IPS-NIHi11 (cell line): ENCODE measurements at regions not wholly inside any gene's neighbourhood (a gene's known extent, or its start where the extent isn't known, plus 50 kb on each side); places are given as distances from the start of the nearest gene placed in this dataset.
A peak's percentile ranks its signal among the peaks of the same experiment; 100 is the strongest.

ENCODE experiments used
- DNase-seq: peaks from one replicate; pipeline ENCODE4 v3.0.0; 2012; ENCODE audit warnings: mixed read lengths, low spot score

DNA sequence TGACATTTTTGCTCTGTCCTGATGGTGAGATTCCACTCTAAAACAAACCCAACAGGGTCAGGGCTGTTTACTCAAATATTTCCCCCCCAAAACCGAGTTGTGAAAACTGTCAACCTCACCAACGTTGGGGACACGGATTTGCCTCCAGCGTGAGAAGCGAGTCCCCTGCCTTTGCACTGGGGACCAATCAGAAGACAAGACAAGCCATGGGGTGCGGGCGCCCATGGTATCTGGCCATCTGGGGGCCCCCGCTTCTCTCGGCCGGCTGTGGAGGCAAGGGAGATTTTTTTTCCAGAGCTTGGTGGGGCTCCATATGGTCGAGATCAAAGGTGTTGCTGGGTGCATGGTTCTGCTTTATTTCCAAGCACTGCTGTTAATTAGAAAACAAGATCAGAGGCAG lies 272.1 kb downstream of the BCL11B start:
- no peak for DNase-seq

DNA sequence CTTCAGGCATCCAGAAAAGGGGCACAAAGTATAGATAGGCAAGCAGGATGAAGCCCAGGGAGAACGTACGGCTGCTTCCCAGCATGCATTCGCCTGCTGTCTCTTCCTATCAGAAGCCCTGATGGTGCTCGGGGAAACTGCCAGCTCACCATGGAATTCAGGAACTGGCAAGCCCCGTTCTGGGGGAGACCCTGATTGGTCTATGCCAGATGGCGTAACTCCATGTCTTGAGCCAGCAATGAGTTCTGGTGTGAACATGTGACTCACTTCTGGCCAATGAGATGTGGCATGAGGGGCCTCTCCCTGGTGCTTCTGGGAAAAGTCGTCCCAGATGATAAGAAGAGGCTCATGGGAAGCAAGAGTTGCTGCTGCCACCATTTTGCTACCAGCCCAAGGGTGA lies 270.8 kb downstream of the BCL11B start:
- DNase-seq, result no peak

DNA sequence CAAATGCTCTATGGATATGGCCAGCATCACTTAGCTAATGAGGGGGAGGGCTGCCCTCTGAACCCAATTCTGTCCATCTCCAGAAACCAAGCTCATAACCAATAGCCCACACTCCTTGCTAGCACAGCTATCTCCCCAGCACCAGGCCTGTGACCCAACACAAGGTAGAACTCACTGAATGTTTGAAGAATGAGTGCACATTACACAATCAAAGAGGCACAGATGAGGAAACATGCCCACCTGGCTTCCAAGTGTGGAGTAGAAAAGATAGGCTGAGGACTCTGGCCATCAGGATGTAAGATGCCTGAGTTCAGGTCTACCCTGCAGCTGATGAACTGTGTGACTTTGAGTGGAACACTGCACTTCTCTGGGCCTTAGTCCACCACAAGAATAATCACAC lies 268.4 kb downstream of the BCL11B start:
- no peak for DNase-seq

DNA sequence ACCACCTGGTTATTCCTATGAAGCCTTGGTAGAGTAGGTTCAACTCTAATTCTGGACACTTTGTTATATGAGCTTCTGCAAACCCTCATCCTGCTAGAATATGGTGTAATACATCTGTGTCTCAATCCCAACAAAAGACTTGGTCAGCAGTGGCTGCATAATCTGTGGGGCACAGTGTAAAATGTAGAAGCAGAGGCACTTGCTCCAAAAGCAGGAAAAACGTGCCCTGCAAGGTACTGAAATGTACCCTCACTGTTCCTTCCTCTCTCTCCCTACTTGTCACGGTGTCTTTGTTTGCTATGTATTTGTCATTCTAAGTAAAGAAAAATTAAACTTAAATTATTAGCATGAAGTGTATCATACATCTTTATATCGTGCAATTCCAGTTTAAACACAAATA lies 267.9 kb downstream of the BCL11B start:
- DNase-seq, result no peak

DNA sequence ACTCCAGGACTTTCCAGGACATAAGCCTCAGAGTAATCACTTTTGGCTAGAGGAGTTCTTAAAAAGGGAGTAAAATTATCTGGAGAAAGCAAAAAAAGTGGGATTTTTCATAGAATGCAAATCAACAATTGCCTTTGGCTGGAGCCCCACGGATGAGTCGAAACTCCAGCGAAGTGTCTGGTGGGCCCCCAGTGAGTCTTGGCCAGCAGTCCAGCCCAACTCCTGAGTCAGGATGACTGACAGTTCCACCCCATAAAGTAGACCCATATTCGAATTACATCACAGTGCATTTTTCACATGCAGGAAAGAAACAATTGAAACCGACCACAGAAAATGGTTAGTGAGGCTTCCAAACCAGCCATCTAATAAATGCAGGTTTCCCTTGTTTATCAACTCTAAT lies 265.7 kb downstream of the BCL11B start:
- no peak for DNase-seq

DNA sequence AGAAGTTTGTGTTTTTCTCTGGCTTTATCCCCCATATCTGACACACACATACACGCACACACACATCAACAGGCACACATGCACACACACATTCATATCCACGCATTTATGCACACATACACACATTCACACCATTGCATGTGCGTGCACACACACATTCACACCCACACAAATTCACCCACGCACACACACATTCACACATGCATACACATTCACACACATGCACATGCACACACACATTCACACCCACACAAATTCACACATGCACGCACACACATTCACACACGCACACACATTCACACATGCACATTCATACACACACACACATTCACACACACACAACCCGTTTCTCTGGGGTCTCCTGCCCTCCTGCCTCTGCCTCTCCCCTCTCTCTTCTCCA lies 264.2 kb downstream of the BCL11B start:
- DNase-seq, result no peak

DNA sequence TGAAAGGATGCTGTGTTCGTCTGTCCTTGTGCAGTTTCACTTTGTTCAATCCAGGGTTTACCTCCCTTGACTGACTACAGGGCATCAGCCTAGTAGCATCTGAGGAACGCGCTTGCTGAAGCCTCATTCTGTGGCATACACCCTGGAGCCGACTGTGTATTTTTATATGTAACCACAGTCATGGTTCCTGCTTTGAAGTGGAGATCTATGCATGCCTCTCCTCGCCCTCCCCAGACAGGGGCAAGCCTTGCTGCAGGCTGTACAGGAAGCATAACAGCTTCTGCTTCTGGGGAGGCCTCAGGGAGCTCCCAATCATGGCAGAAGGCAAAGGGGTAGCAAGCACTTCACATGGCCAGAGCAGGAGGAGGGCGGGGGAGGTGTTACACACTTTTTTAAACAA lies 262.1 kb downstream of the BCL11B start:
- DNase-seq, result no peak

DNA sequence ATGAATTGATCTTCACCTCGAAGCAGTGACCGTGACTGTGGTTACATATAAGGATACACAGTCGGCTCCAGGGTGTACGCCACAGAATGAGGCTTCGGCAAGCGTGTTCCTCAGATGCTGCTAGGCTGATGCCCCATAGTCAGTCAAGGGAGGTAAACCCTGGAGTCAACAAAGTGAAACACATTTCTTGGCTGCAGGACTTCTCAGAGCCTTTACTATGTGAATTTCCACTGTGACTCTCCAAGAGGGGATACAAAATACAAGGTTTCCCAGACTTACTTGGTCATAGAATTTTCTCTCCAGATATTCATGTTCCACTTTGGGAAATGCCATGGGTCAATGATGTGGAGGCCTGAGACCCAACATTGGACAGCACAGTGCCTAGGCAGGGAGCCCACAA lies 260.6 kb downstream of the BCL11B start:
- no peak for DNase-seq

DNA sequence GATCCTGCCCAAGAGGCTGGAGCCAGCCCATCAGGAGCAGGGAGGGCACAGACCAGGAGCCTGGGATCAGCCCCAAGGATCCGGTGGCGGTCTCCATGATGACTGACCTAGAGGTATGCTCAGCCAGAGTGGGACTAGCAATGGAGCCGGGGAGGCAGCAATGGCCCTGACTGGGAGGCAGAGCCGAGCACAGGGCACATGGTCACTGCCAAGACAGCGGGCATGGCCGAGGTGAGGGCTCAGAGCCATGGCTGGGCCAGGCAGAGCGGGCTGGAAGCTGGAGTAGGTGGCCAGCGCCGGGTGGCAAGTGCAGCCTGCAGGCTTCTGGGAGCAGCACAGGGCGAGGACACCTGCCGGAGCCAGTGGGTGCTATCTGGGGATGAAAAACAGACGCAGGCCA lies 259.3 kb downstream of the BCL11B start:
- DNase-seq, result no peak

DNA sequence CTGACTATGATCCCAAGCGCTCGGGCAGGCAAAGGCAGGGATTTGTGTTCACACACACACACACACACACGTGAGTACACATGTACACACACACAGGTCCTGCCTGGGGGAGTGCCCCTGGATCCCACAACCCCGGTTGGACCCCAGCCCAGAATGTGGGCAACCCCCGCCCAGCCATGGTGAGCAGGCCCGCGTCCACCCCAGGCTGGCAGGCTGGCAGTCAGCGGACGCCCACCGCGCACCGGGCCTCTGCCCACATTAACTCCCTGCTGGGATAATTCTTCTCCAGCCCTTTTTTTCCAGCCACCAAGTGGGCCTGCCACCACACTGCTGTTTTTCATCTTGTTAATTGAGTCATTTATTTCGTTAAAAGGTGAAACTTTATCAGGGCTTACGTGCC lies 256.2 kb downstream of the BCL11B start:
- no peak for DNase-seq

DNA sequence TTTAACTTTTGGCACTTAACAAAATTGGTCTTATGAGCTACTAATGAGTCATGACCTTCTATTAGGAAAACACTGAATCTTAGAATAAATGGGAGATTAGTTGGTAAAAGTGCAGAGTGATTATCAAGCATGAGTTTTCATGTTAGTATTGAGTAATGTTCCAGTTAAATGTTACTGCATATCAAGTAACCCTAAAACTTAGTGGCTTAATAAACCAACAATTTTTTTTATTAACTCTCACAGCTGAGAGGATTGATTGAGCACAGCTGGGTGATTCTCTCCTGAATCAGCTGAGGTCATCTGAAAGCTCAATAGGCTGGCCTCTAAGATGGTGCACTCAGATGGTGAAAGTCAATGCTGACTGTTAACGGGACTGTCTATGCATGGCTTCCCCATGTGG lies 248.6 kb downstream of the BCL11B start:
- DNase-seq, result no peak

DNA sequence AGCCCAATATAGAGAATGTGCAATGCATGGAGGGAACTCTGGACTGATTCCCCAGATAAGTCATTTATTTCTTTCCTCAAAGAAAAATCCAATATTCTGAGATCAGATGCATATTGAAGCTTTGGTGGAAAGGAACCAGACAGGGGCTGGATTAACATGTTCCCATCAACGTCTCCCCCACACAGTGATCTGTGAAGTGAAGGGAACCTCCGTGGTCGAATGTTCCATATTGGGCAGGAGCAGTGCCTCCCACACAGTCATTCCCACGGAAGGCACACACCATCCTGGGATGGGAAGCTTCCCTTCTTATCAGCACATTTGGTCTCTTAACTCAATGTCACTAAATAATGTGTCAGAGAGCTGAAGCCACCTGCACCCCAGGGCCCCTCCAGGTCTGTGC lies 247.1 kb downstream of the BCL11B start:
- DNase-seq, result no peak

DNA sequence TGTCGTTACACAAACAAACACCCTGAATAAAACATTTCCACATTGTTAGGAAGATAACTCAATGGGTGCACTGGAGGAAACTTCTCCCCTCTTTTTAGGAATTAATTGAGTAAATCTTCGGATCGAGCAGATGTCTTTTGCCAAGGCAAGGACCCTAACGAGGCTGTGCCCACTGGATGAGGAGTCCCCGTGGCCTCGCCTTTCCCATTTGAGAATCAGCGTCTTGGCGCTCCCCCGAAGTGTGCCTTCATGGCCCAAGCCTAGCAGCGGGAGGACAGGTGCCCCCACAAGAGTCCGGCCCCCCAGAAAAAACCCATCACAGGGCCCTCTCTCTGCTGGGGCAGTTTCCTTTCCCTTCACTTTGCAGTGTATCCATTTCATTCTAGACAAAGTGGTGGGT lies 246.6 kb downstream of the BCL11B start:
- DNase-seq, result no peak

DNA sequence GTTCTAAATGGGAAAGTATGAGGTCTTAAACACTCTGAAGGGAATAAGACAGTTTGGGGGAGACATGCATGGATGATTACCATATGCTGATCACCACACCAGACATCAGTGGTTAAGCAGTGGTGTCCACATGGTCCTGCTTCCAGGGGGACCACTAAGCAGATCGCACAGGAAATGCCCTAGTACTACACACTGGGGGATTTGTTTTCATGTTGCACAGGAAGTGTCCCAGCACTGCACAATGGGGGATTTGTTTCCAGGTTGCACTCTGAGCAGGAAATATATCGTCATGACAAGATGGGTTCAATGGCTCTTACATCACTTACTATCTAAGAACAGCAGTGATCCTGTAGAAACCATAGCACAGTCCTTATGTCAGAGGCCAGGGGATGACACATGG lies 245.5 kb downstream of the BCL11B start:
- DNase-seq, result no peak

DNA sequence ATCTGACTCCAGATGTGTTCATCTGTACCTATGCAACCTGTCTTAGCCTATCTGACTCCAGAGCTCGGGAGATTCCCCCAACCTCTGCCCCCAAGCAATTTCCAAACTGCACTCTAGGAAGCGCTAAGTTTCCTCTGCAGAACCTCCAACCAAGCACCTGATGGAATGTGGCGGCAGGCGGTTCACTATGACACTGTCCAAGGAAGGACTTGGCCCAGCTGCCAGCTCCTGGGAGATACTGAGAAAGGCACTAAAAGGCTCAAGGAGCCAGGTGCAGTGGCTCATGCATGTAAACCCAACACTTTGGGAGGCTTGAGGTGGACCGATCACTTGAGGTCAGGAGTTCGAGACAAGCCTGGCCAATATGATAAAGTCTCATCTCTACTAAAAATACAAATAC lies 244.0 kb downstream of the BCL11B start:
- DNase-seq, result no peak

DNA sequence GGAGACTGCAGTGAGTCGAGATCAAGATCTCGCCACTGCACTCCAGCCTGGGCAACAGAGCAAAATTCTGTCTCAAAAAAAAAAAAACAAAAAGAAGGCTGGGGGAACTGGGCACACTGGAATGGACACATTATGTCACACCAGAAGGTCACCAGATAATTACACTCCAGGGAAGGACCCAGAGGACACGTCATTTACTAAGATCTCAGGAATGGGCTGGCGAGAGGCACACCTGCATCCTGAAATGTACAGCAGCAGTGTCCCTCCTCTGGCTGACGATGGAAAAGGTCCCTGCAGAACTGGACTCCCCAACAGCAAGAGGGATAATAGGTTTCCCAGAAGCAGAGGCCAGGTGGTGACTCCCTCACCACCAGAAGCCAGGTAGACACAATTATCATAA lies 243.5 kb downstream of the BCL11B start:
- DNase-seq, result no peak

DNA sequence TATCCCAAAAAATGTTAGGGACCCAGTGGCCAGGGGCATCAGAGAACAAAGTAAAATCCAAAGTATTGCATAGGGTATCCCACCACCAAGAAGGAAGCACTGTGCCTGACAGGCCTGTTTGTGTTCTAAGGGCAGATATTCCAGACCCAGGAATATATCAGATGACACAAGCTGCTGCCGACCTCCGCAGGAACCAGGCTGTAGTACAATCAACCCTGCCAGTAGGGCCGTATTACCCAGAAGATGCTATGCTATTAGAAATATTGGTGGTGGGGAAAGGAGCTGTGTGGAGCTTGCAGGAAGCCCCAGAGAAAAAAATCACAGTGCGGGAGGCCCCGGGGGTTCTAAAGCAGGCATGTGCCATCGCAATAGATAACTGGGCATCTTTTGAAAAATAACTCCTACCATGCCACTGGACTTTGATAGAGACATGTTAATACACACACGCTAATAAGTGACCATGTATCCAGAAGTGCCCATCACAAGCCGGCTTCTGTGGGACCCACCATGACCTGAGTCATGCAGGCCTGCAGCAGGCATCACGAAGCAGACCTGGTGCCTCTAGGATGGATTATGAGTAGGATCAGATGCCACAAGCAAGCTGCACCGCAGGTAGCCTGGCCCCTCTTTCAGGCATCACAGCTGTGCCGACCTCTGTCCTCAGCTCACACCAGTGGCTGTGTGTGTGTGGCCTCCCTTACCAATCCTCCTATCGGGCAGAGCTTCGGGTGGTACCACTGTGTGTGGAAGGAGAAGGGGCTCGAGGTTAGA lies 242.7 kb downstream of the BCL11B start:
- DNase-seq, result no peak

DNA sequence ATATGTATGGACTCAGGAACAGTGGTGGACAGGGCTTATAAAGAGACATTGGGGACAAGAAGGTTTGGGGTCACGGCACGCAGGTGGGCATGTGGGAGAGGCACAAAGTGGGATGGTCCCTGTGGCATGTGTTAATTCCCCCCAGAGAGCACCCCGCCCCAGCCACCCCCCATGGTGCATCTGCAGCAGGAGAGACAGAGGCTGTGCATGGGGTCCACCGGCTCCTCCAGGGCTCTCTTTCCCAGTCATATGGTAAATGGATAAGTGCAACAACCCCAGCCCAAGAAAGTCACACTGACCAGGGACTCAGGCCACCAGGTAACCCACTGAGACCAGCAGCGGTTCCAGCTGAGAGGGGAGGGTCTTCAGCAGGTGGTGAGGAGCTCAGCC lies 242.1 kb downstream of the BCL11B start:
- DNase-seq, result no peak

DNA sequence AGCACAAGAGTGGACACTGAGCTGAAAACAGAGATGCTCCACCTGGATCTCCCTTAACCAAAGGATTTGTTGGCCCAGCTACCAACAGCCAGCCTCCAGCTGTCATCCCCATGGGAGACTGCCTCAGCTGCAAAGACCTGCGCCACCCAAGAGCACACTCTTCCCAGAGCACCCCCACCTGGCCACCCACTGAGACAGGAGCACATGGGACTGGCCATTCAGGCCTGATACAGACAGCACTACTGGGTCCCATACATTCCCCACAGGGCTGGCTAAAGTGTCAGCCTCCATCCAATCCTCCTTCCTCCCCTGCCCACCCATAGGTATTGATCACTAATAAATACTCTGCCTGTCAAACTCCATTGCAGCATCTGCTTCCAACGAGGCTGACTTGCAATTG lies 241.5 kb downstream of the BCL11B start:
- no peak for DNase-seq

DNA sequence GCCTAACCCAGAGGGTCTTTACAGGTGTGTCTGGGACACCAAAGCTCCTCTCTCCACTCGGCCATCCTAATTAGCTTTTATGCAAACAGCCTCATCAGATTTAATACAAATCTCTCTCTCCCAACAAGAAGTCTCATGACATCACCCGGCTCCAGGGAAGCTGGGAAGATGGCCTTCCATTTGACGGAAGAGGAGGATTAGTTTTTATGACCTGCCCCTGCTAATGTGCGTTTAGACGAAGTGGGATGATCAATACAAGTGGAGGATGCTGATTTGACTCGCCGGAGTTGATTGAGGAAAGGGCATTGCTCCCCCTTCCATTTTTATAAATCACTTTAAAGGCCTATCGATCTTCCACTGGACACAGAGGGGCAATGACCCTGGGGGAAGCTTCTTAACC lies 239.2 kb downstream of the BCL11B start:
- DNase-seq, result no peak

DNA sequence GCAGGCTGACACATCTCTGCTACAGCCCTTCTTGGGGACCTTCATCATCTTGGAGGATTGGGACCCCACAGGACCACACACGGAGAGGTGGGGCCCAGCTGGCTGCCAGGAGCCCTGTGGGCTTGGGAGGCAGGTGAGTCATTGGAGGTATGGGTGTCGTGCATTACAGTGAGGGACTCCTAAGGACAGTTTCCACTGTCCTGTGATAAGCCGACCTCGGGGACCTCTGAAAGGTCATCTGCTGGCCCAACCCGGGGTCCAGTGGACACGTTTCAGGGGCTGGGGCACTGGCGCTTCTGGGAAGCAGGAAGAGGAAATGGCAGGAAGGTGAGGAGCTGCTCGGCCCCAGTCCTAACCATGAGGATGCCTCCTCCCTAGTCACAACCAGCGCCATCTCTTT lies 238.0 kb downstream of the BCL11B start:
- no peak for DNase-seq

DNA sequence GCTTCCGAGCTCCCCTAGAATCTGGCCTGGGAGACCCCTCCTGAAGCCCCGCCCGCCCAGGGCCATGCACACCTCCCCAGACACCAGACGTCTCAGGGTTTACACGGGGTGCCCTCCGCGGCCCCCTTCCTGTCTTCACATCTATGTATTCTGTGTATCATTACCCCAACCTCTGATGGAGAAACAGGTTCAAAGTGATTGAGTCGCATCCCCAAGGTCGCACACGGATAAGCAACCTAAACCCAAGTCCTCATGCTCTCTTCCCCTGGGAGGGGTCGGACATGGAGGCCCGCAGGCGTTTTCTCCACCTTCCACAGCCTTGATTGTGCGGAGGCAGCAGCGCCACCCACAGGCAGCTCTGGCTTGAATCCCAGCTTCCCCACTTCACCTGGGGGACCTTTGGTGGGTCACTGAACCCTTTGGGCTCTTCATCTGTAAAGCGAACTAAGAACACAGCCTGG lies 237.3 kb downstream of the BCL11B start:
- peak; percentile 65 for DNase-seq

DNA sequence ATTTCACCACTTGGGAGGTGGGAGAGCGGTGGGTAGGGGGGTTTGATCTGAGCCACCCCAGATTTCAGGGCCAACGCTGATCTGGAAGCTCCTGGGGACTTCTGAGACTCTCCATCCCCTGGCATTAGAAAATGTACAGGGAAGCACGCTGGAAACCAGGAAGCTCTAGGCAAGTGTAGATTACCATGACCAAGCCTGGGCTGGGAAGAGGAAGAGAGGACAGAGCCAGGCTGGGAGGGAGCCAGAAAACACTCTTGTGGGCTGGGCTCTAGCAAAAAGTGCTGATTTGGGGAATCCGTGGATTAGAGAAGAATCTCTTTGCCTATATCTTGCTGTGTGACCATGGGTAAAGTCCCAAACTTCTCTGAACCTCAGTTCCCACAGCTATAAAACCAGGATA lies 236.7 kb downstream of the BCL11B start:
- DNase-seq, result no peak
